Adipocyte (in vitro differentiated cells): ENCODE measurements at regions not wholly inside any gene's neighbourhood (a gene's known extent, or its start where the extent isn't known, plus 50 kb on each side); places are given as distances from the start of the nearest gene placed in this dataset.

Experiments used
- DNase-seq: peaks from one replicate; pipeline ENCODE4 v3.0.0-alpha.2; 2015; ENCODE audit warnings: low read depth
- H3K27me3 ChIP-seq: replicated peaks from 2 replicates; pipeline ENCODE4 v1.7.0; 2013; ENCODE audit warnings: mild to moderate bottlenecking, low read length, moderate library complexity; ENCODE audit not compliant: control insufficient read depth, insufficient read depth
- H3K36me3 ChIP-seq: 2 replicates; pipeline ENCODE4 v1.7.0; 2013; ENCODE audit warnings: low read length, mild to moderate bottlenecking, moderate library complexity; ENCODE audit not compliant: control insufficient read depth, insufficient read depth, severe bottlenecking
- H3K4me1 ChIP-seq: 2 replicates; pipeline ENCODE4 v1.7.0; 2013; ENCODE audit warnings: mild to moderate bottlenecking, low read length, moderate library complexity; ENCODE audit not compliant: control insufficient read depth, insufficient read depth
- H3K4me3 ChIP-seq: 2 replicates; pipeline ENCODE4 v1.7.0; 2013; ENCODE audit warnings: mild to moderate bottlenecking, low read length, moderate library complexity
- H3K9ac ChIP-seq: 2 replicates; pipeline ENCODE4 v1.7.0; 2013; ENCODE audit warnings: mild to moderate bottlenecking, low read length, moderate library complexity
- H3K9me3 ChIP-seq: 2 replicates; pipeline ENCODE4 v1.7.0; 2013; ENCODE audit warnings: mild to moderate bottlenecking, low read length, moderate library complexity; ENCODE audit not compliant: control insufficient read depth

- peaks cover 41% of the 10 kb centered on the region for H3K27me3 ChIP-seq
- DNase-seq = no peak
These were observed 296.0 kb downstream of the NDUFA10 start for GRCh38 chr2:239729151-239729550.

GRCh38 chr2:239728751-239729150 is 296.4 kb downstream of the NDUFA10 start:
- peaks cover 2% of the 10 kb centered on the region for H3K9me3 ChIP-seq
- no peak overlapping the region for H3K4me3 ChIP-seq
- no peak overlapping the region for H3K9ac ChIP-seq
- H3K27me3 ChIP-seq = peaks cover 45% of the 10 kb centered on the region
- no peak for DNase-seq
- H3K4me1 ChIP-seq = no peaks in the 10 kb centered on the region
- no peaks in the 10 kb centered on the region for H3K36me3 ChIP-seq

More at GRCh38 chr2:239729151-239729550, 296.0 kb downstream of the NDUFA10 start:
- H3K4me3 ChIP-seq = no peak overlapping the region
- H3K4me1 ChIP-seq = no peaks in the 10 kb centered on the region
- peaks cover 5% of the 10 kb centered on the region for H3K9me3 ChIP-seq
- H3K9ac ChIP-seq = no peak overlapping the region
- no peaks in the 10 kb centered on the region for H3K36me3 ChIP-seq

GRCh38 chr2:239727776-239728600 is 297.2 kb downstream of the NDUFA10 start:
- Histone ChIP-seq H3K36me3 (no peaks in the 10 kb centered on the region), H3K4me1 (no peaks in the 10 kb centered on the region), H3K27me3 (peaks cover 45% of the 10 kb centered on the region), H3K9ac (no peak overlapping the region), H3K9me3 (no peaks in the 10 kb centered on the region), H3K4me3 (no peak overlapping the region)
- DNase-seq = no peak

- no peaks in the 10 kb centered on the region for H3K36me3 ChIP-seq
- H3K9ac ChIP-seq = no peak overlapping the region
- no peak for DNase-seq
- H3K27me3 ChIP-seq = peaks cover 43% of the 10 kb centered on the region
- no peaks in the 10 kb centered on the region for H3K4me1 ChIP-seq
- no peaks in the 10 kb centered on the region for H3K9me3 ChIP-seq
- no peak overlapping the region for H3K4me3 ChIP-seq
These were observed 297.9 kb downstream of the NDUFA10 start for GRCh38 chr2:239727182-239727775.

- H3K9ac ChIP-seq = no peak overlapping the region
- H3K36me3 ChIP-seq = no peaks in the 10 kb centered on the region
- H3K27me3 ChIP-seq = peaks cover 42% of the 10 kb centered on the region
- no peaks in the 10 kb centered on the region for H3K4me1 ChIP-seq
- no peaks in the 10 kb centered on the region for H3K9me3 ChIP-seq
- H3K4me3 ChIP-seq = no peak overlapping the region
- no peak for DNase-seq
These were observed 298.4 kb downstream of the NDUFA10 start for GRCh38 chr2:239726631-239727181.

GRCh38 chr2:239726091-239726591 is 299.0 kb downstream of the NDUFA10 start:
- Histone ChIP-seq H3K4me1 (no peaks in the 10 kb centered on the region), H3K4me3 (no peak overlapping the region), H3K27me3 (peaks cover 36% of the 10 kb centered on the region), H3K36me3 (no peaks in the 10 kb centered on the region), H3K9ac (no peak overlapping the region), H3K9me3 (no peaks in the 10 kb centered on the region)
- no peak for DNase-seq

GRCh38 chr2:239725551-239725890 is 299.6 kb downstream of the NDUFA10 start:
- Histone ChIP-seq H3K4me1 (no peaks in the 10 kb centered on the region), H3K27me3 (peaks cover 30% of the 10 kb centered on the region), H3K36me3 (no peaks in the 10 kb centered on the region), H3K9ac (no peak overlapping the region), H3K9me3 (no peaks in the 10 kb centered on the region), H3K4me3 (no peak overlapping the region)
- no peak for DNase-seq

GRCh38 chr2:239724851-239725550 is 300.1 kb downstream of the NDUFA10 start:
- DNase-seq = no peak
- Histone ChIP-seq H3K4me3 (no peak overlapping the region), H3K9me3 (no peaks in the 10 kb centered on the region), H3K36me3 (no peaks in the 10 kb centered on the region), H3K4me1 (no peaks in the 10 kb centered on the region), H3K9ac (no peak overlapping the region), H3K27me3 (peaks cover 28% of the 10 kb centered on the region)

- no peak for DNase-seq
- H3K4me1 ChIP-seq = no peaks in the 10 kb centered on the region
- H3K27me3 ChIP-seq = peaks cover 21% of the 10 kb centered on the region
- H3K36me3 ChIP-seq = no peaks in the 10 kb centered on the region
- no peaks in the 10 kb centered on the region for H3K9me3 ChIP-seq
- H3K9ac ChIP-seq = no peak overlapping the region
- H3K4me3 ChIP-seq = no peak overlapping the region
These were observed 300.8 kb downstream of the NDUFA10 start for GRCh38 chr2:239724194-239724849.

- H3K9me3 ChIP-seq = no peaks in the 10 kb centered on the region
- DNase-seq = no peak
- no peak overlapping the region for H3K4me3 ChIP-seq
These were observed 301.5 kb downstream of the NDUFA10 start for GRCh38 chr2:239723486-239724193.

More at GRCh38 chr2:239723486-239724193, 301.5 kb downstream of the NDUFA10 start:
- Histone ChIP-seq H3K36me3 (no peaks in the 10 kb centered on the region), H3K9ac (no peak overlapping the region), H3K4me1 (no peaks in the 10 kb centered on the region), H3K27me3 (peaks cover 19% of the 10 kb centered on the region)
